ENCODE measurements at regions not wholly inside any gene's neighbourhood (a gene's known extent, or its start where the extent isn't known, plus 50 kb on each side); places are given as distances from the start of the nearest gene placed in this dataset.
"Not testable (repeated sequence)": the region's sequence is repeated elsewhere in the genome, so short reads cannot be mapped to it uniquely, and the experiment has no call there.

GRCh38 chr17:26936645-26937044 lies 357.3 kb upstream of the WSB1 start:
- DNase-seq (ENCODE audit: low read depth, low spot score); H3K4me3 ChIP-seq (ENCODE audit: low read length): not testable (repeated sequence)

- not testable (repeated sequence) for DNase-seq (ENCODE audit: low read depth, low spot score); H3K4me3 ChIP-seq (ENCODE audit: low read length)
Measured at GRCh38 chr17:26937750-26938322, 356.1 kb upstream of the WSB1 start.

DNA sequence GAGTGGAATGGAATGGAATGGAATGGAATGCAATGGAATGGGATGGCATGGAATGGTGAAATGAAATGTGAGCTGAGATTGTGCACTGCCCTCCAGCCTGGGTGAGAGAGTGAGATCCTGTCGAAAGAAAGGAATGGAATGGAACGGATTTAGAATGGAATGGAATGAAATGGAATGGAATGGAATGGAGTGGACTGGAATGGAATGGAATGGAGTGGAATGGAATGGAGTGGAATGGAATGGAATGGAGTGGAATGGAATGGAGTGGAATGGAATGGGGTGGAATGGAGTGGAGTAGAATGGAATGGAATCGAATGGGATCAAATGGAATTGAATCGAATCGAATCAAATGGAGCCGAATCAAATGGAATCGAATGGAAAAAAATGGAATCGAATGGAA lies 354.2 kb upstream of the WSB1 start:
- DNase-seq (ENCODE audit: low read depth, low spot score); H3K4me3 ChIP-seq (ENCODE audit: low read length): not testable (repeated sequence)

DNA sequence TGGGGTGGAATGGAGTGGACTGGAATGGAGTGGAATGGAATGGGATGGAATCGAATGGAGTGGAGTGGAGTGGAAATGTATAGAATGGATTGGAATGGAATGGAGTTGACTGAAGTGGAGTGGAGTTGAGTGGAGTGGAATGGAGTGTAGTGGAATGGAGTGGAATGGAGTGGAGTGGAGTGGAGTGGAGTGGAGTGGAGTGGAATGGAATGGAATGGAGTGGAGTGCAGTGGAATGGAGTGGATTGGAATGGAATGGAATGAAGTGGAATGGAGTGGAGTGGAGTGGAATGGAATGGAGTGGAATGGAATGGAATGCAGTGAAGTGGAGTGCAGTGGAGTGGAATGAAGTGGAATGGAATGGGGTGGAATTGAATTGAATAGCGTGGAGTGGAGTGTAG lies 353.3 kb upstream of the WSB1 start:
- not testable (repeated sequence) for DNase-seq (ENCODE audit: low read depth, low spot score); H3K4me3 ChIP-seq (ENCODE audit: low read length)

DNA sequence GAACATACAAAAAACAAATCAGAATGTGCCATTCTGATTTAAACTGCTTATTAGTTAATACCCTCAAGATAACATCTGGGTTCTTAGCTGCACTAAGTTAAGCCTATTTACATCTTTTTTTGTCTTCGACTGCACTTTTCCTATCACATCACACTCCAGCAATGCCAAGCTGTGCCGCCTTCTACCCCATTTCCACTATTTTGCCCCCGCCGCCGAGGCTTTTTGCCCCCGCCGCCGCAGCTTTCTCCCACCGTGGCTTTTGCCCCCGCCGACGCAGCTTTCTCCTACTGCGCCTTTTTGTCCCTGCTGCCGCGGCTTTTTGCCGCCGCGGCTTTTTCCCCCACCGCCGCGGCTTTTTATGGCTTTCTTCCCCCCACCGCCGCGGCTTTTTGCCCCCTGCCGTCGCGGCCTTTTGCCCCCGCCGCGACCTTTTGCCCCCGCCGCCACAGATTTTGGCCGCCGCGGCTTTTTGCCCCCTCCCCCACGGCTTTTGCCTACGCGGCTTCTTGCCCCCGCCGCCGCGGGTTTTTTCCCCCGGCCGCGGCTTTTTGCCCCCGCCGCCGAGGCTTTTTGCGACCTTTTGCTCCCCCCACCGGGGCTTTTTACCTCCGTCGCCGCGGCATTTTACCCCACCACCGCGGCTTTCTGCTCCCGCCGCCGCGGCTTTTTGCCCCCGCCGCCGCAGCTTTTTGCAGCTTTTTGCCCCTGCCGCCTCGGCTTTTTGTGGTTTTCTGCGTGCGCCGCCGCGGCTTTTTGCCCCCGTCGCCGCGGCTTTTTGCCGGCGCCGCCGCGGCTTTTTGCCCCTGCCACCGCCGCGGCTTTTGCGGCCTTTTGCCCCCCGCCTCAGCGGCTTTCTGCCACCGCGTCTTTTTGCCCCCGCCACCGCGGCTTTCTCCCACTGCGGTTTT lies 331.4 kb upstream of the WSB1 start:
- DNase-seq (ENCODE audit: low read depth, low spot score), result no peak
- no peak overlapping the region for H3K4me3 ChIP-seq (ENCODE audit: low read length)

GRCh38 chr17:26963163-26963503 lies 330.8 kb upstream of the WSB1 start:
- H3K4me3 ChIP-seq (ENCODE audit: low read length), result no peak overlapping the region
- no peak for DNase-seq (ENCODE audit: low read depth, low spot score)

GRCh38 chr17:26965898-26966624 lies 327.9 kb upstream of the WSB1 start:
- not testable (repeated sequence) for H3K4me3 ChIP-seq (ENCODE audit: low read length); DNase-seq (ENCODE audit: low read depth, low spot score)

DNA sequence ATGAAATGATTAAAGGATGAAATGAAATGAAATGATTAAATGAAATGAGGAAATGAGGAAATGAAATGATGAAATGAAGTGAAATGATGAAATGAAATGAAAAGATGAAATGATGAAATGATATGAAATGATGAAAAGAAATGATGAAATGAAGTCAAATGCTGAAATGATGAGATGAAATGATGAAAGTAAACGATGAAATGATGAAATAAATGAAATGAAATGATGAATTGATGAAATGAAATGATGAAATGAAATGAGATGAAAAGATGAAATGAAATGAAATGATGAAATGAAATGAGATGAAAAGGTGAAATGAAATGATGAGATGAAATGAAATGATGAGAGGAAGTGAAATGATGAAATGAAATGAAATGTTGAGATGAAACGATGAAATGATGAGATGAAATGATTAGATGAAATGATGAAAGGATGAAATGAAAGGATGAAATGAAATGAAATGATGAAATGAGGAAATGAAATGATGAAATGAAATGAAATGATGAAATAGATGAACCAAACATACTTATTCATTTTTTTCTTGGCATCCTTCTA lies 327.2 kb upstream of the WSB1 start:
- DNase-seq (ENCODE audit: low read depth, low spot score); H3K4me3 ChIP-seq (ENCODE audit: low read length): not testable (repeated sequence)

GRCh38 chr17:26981845-26982425 lies 312.0 kb upstream of the WSB1 start:
- not testable (repeated sequence) for DNase-seq (ENCODE audit: low read depth, low spot score); H3K4me3 ChIP-seq (ENCODE audit: low read length)

DNA sequence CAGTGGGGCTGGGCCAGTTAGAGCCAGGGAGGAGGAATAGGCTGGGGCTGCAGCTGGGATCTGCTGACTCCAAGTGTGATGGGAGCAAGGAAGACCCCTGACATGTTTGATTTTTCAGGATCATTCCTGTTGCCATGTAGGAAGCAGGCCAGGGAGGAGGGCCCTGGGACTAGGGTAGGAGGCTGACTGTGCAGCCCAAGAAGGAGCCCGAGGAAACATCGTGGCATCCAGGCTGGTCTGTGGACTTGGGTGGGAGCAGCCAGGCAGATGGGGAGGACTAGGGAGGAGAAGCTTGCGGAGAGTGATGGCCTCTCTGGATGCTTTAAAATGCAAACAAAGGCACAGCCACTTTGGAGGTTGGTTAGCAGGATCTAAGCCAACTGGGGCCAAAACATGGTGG lies 311.4 kb upstream of the WSB1 start:
- not testable (repeated sequence) for DNase-seq (ENCODE audit: low read depth, low spot score); H3K4me3 ChIP-seq (ENCODE audit: low read length)

DNA sequence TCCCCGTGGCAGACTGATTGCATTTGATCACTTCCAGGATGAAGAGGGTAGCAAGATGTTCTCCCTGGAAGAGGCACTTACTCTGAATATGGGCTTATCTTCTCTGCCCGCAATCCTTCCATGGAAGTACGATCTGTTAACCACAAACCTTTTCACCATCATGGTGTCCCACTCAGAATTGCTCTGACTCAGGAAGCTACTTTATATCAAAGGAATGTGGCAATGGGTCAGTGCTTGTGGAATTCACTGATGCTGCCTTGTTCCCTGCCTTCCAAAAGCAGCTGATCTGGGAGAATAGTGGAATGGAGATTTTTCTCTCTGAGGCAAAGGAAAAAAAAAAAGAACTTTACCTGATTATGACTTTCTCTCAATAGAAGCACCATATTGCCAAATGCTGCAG lies 306.1 kb upstream of the WSB1 start:
- DNase-seq (ENCODE audit: low read depth, low spot score); H3K4me3 ChIP-seq (ENCODE audit: low read length): not testable (repeated sequence)

- not testable (repeated sequence) for H3K4me3 ChIP-seq (ENCODE audit: low read length); DNase-seq (ENCODE audit: low read depth, low spot score)
Measured at GRCh38 chr17:26994648-26995047, 299.3 kb upstream of the WSB1 start.

DNA sequence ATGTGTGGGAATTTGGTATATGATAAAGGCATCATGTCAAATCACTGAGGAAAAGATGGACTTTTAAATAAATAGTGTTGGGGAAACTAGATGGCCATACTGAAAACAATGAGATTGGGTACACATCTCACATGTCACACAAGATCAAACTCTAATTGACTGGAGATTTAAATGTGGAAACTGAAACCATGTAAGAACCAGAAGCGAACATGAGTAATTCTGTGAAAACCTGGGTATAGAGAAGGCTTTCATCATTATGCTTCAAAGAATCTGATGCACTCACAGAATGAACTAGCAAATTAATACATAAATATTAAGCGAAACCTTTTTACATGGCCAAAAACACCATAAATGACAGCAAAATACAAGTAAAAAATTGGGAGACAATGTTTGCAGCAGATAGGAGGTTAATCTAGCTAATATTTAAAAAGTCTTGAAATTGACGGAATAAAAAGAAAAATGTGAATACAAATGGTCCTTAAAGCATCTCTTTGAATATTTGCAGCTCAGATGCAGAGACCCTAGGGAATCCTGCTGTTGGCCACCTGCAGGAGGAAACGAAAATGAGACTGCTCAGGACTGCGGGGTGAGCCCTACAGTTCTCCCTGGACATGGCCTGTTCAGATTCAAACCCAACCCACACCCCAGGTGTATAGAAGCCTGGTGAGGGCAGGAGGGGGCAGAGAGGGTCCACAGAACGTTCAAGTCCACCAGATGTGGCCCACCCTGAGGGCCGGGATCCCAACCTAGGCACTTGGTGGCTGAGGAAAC lies 297.6 kb upstream of the WSB1 start:
- not testable (repeated sequence) for H3K4me3 ChIP-seq (ENCODE audit: low read length); DNase-seq (ENCODE audit: low read depth, low spot score)

DNA sequence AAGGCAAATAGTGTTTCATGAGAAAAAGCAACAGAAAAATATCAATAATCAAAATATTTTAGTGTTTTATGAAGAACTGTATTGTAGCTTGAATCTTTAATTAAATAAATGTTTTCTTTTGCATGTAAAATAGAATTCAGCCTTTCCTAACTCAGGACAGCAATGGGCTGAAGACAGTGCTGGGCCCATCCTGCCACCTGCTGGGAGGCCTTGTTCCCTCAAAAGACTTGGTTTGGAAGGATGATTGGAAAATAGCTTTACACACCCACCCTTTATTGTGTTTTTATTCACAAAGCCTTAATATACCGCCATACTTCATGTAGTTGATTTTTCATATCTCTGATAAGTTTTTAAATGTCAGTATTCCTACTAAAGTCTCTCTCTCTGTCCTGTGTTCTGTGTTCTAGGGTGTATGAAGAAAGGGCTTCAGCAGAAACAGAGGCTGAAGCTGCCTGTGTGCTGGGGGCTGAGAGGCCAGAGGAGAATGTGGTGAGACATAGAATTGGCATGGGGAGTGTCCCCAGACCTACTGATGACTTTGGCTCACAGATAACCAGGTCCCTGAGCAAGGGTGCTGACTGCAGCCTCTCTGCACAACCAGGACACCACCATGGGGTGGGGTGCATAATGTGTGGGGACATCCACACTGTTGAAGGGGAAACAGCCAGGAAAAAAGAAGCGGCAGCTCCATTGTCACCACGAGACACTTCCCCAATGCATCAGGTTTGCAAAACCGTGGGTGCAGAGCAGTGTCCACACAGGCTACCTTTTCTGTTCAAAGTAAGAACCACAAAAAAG lies 286.0 kb upstream of the WSB1 start:
- H3K4me3 ChIP-seq (ENCODE audit: low read length); DNase-seq (ENCODE audit: low read depth, low spot score): not testable (repeated sequence)

DNA sequence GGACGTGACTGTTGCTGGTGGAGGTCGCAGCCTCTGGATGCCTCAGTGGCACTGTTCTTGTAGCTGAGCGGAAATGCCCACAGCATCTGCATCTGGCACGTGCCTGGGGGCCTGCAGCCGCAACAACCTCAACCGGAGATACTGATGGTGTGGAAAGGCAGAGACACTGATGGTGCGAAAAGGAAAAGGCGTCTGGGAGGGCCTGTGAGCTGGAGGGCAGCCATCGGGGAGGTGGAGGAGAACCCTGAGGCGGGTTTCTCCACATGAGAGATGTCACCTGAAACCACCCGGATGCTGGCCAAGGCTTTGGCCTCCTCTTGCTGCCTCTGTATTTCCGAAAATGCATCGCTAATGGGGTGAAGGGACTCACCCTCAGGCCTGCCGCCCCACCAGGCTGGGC lies 284.8 kb upstream of the WSB1 start:
- DNase-seq (ENCODE audit: low read depth, low spot score), result no peak
- no peak overlapping the region for H3K4me3 ChIP-seq (ENCODE audit: low read length)

- not testable (repeated sequence) for DNase-seq (ENCODE audit: low read depth, low spot score)
Measured at GRCh38 chr17:27010138-27010537, 283.8 kb upstream of the WSB1 start.

DNA sequence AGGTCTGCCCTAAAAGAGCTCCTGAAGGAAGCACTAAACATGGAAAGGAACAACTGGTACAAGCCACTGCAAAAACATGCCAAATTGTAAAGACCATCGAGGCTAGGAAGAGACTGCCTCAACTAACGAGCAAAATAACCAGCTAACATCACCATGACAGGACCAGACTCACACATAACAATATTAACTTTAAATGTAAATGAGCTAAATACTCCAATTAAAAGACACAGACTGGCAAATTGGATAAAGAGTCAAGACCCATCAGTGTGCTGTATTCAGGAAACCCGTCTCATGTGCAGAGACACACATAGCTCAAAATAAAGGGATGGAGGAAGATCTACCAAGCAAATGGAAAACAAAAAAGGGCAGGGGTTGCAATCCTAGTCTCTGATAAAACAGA lies 263.4 kb upstream of the WSB1 start:
- not testable (repeated sequence) for DNase-seq (ENCODE audit: low read depth, low spot score); H3K4me3 ChIP-seq (ENCODE audit: low read length)

More at GRCh38 chr17:27010138-27010537, 283.8 kb upstream of the WSB1 start:
- H3K4me3 ChIP-seq (ENCODE audit: low read length), result not testable (repeated sequence)

GRCh38 chr17:27038676-27039075 lies 255.2 kb upstream of the WSB1 start:
- no peak overlapping the region for H3K4me3 ChIP-seq (ENCODE audit: low read length)
- DNase-seq (ENCODE audit: low read depth, low spot score), result no peak

Data from Jurkat, Clone E6-1 (cell line).